Keratinocyte (primary cell): ENCODE measurements at regions not wholly inside any gene's neighbourhood (a gene's known extent, or its start where the extent isn't known, plus 50 kb on each side); places are given as distances from the start of the nearest gene placed in this dataset.

Source experiments
- DNase-seq: peaks from one replicate; pipeline ENCODE4 v3.0.0-alpha.2; 2011; ENCODE audit warnings: low read depth, missing footprints, low spot score
- FAIRE-seq: peaks from 2 replicates; lab custom pipeline; 2011; peaks lifted over from hg19 to GRCh38; lab: Jason Lieb, UNC
- H2AFZ ChIP-seq: 2 replicates; pipeline ENCODE4 v1.6.0; 2012; ENCODE audit warnings: low read length, control low read depth, inconsistent platforms; ENCODE audit not compliant: control insufficient read depth
- H3K27ac ChIP-seq: 2 replicates; pipeline ENCODE4 v1.5.1; 2011; ENCODE audit warnings: low read length; ENCODE audit not compliant: control insufficient read depth, insufficient read depth
- H3K27me3 ChIP-seq: 3 replicates; pipeline ENCODE4 v1.6.0; 2011; ENCODE audit warnings: low read length; ENCODE audit not compliant: control insufficient read depth, insufficient read depth; ENCODE audit errors: extremely low read depth
- H3K36me3 ChIP-seq, 2 experiments: 2 replicates in 1 of 2; 3 replicates in 1 of 2; pipeline ENCODE4 v1.5.1; 2011; ENCODE audit warnings: low read length in 2 of 2, mild to moderate bottlenecking in 1 of 2; ENCODE audit not compliant: control insufficient read depth in 2 of 2, insufficient read depth in 2 of 2; ENCODE audit errors: extremely low read depth in 1 of 2
- H3K4me1 ChIP-seq: 3 replicates; pipeline ENCODE4 v1.5.1; 2011; ENCODE audit warnings: low read length; ENCODE audit not compliant: control insufficient read depth, insufficient read depth; ENCODE audit errors: extremely low read depth
- H3K4me2 ChIP-seq: 3 replicates; pipeline ENCODE4 v1.6.0; 2011; ENCODE audit warnings: low read depth, low read length; ENCODE audit not compliant: control insufficient read depth, insufficient read depth; ENCODE audit errors: extremely low read depth
- H3K4me3 ChIP-seq, 3 experiments: fragments of 200-600 bp in 1 of 3; sonication (generic) in 1 of 3; 2 replicates in 2 of 3; 3 replicates in 1 of 3; pipeline ENCODE4 v1.5.1; 2011 to 2016; ENCODE audit warnings: low read length in 3 of 3, mild to moderate bottlenecking in 3 of 3, control low read depth in 2 of 3, inconsistent platforms in 1 of 3, low read depth in 1 of 3, mixed read lengths in 1 of 3, mixed run types in 1 of 3, moderate library complexity in 1 of 3; ENCODE audit not compliant: control insufficient read depth in 2 of 3, insufficient read depth in 2 of 3; ENCODE audit errors: extremely low read depth in 1 of 3
- H3K79me2 ChIP-seq: 2 replicates; pipeline ENCODE4 v1.6.0; 2012; ENCODE audit warnings: low read length; ENCODE audit not compliant: control insufficient read depth, insufficient read depth
- H3K9ac ChIP-seq: 3 replicates; pipeline ENCODE4 v1.6.0; 2011; ENCODE audit warnings: low read length; ENCODE audit not compliant: control insufficient read depth, insufficient read depth; ENCODE audit errors: extremely low read depth
- H3K9me1 ChIP-seq: 3 replicates; pipeline ENCODE4 v1.6.0; 2011; ENCODE audit warnings: low read length; ENCODE audit not compliant: control insufficient read depth, insufficient read depth; ENCODE audit errors: extremely low read depth
- H3K9me3 ChIP-seq: 2 replicates; pipeline ENCODE4 v1.5.1; 2012; ENCODE audit warnings: low read depth, low read length; ENCODE audit not compliant: control insufficient read depth
- H4K20me1 ChIP-seq: 3 replicates; pipeline ENCODE4 v1.6.0; 2011; ENCODE audit warnings: low read length; ENCODE audit not compliant: control insufficient read depth, insufficient read depth; ENCODE audit errors: extremely low read depth
- EZH2 ChIP-seq: IDR thresholded peaks from one replicate; pipeline ENCODE4 v1.6.1; 2012; ENCODE audit warnings: inconsistent platforms, mild to moderate bottlenecking, low read length, moderate library complexity
- dilution Hi-C: fragments of 300-500 bp; cut with MboI; formaldehyde crosslinking; loops from one replicate; pipeline ENCODE4 v1.7.0; 2020; ENCODE audit warnings: low sequenced_read_pairs; ENCODE audit not compliant: extremely low pct_ligation_motif_present
- TF ChIP-seq, protein P1 (sequence below), 3 experiments: IDR thresholded peaks in 1 of 3; conservative IDR thresholded peaks in 1 of 3; optimal IDR thresholded peaks in 1 of 3; 2 replicates in 2 of 3; 3 replicates in 1 of 3; pipeline versions ENCODE3 to v1.5.1; 2011; ENCODE audit warnings: low read length in 3 of 3, mild to moderate bottlenecking in 3 of 3, moderate library complexity in 2 of 3, control low read depth in 1 of 3, inconsistent platforms in 1 of 3; ENCODE audit not compliant: insufficient read depth in 2 of 3; ENCODE audit errors: extremely low read depth in 1 of 3

DNA sequence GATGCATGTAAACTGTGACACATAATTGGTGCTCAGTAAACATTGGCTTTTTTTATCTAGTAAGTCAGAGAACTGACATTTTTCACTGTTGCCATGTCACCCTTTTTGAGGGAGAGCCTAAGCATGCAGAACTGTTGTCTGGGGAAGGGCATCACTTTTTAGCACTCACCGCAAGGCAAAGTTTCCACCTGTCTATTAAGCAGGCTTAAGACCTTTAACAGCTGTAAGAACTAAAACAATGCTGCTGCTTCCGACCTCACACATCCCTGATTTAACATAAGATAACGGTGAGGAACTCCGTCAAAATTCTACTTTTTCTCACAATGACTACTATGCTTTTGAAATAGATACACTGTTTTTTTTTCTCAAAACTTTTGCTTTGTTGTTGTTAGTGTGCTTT, 554.8 kb downstream of the NUF2 start:
- Histone ChIP-seq H3K9me3 (no peaks in the 10 kb centered on the region), H3K27ac (no peak overlapping the region), H3K9me1 (no peaks in the 10 kb centered on the region), H2AFZ (no peak overlapping the region), H3K27me3 (no peaks in the 10 kb centered on the region), H3K4me1 (no peaks in the 10 kb centered on the region), H3K4me3 (no peak overlapping the region), H3K79me2 (no peaks in the 10 kb centered on the region), H3K4me2 (no peak overlapping the region), H3K9ac (no peak overlapping the region), H3K36me3 (no peaks in the 10 kb centered on the region), H4K20me1 (no peaks in the 10 kb centered on the region)
- dilution Hi-C loops = no loop called here
- FAIRE-seq (no peak), DNase-seq (no peak)
- no peak for TF ChIP-seq EZH2
- TF ChIP-seq, protein P1, sequence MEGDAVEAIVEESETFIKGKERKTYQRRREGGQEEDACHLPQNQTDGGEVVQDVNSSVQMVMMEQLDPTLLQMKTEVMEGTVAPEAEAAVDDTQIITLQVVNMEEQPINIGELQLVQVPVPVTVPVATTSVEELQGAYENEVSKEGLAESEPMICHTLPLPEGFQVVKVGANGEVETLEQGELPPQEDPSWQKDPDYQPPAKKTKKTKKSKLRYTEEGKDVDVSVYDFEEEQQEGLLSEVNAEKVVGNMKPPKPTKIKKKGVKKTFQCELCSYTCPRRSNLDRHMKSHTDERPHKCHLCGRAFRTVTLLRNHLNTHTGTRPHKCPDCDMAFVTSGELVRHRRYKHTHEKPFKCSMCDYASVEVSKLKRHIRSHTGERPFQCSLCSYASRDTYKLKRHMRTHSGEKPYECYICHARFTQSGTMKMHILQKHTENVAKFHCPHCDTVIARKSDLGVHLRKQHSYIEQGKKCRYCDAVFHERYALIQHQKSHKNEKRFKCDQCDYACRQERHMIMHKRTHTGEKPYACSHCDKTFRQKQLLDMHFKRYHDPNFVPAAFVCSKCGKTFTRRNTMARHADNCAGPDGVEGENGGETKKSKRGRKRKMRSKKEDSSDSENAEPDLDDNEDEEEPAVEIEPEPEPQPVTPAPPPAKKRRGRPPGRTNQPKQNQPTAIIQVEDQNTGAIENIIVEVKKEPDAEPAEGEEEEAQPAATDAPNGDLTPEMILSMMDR (optimal IDR thresholded peaks at IDR 0.05 in 1 of 3, IDR thresholded peaks at IDR 0.05 in 1 of 3, conservative IDR thresholded peaks at IDR 0.05 in 1 of 3; ENCODE audit: extremely low read depth in 1 of 3, insufficient read depth in 2 of 3, low read length in 3 of 3) = no peak

DNA sequence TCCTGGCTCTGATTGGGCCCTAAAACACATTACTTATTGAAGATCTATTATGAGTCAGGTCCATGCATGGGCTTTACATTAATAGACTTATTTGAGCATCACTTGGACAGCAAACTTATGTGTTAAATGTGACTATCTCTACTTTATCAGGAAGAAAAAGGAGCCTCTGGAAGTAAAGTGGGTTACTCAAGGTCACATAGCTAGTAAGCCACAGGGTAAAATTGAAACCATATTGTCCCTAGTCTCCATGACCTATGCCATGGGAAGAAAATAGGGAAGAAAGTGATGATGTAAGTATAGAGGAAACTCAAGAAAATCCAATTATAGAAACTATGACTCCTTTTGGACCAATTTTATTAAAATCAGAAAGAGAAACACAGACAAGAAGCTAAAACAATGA, 555.3 kb downstream of the NUF2 start:
- DNase-seq (no peak), FAIRE-seq (no peak)
- dilution Hi-C loops = no loop called here
- Histone ChIP-seq H3K4me1 (no peaks in the 10 kb centered on the region), H3K9me3 (no peaks in the 10 kb centered on the region), H3K27ac (no peak overlapping the region), H2AFZ (no peak overlapping the region), H3K36me3 (no peaks in the 10 kb centered on the region), H3K4me3 (no peak overlapping the region), H3K9ac (no peak overlapping the region), H3K27me3 (no peaks in the 10 kb centered on the region), H3K9me1 (no peaks in the 10 kb centered on the region), H3K4me2 (no peak overlapping the region), H4K20me1 (no peaks in the 10 kb centered on the region), H3K79me2 (no peaks in the 10 kb centered on the region)
- TF ChIP-seq EZH2 = no peak
- TF ChIP-seq, protein P1 (optimal IDR thresholded peaks at IDR 0.05 in 1 of 3, IDR thresholded peaks at IDR 0.05 in 1 of 3, conservative IDR thresholded peaks at IDR 0.05 in 1 of 3; ENCODE audit: extremely low read depth in 1 of 3, insufficient read depth in 2 of 3, low read length in 3 of 3) = no peak
